ENCODE measurements at regions not wholly inside any gene's neighbourhood (a gene's known extent, or its start where the extent isn't known, plus 50 kb on each side); places are given as distances from the start of the nearest gene placed in this dataset.
"Not testable (repeated sequence)": the region's sequence is repeated elsewhere in the genome, so short reads cannot be mapped to it uniquely, and the experiment has no call there.

GRCh38 chr5:71929003-71929402 is 178.3 kb upstream of the MAP1B start:
- peaks cover 0 to 8% (median 6%) of the 10 kb centered on the region in 4 donors for H3K4me1 ChIP-seq (ENCODE audit: control insufficient read depth in 4 of 4, insufficient read depth in 4 of 4, low read length in 3 of 4)
- no peak for DNase-seq (ENCODE audit: low spot score)
- 55% methylated on average over 3 of the region's 3 CpGs for WGBS
- no peaks in the 10 kb centered on the region for H3K36me3 ChIP-seq (ENCODE audit: control insufficient read depth in 4 of 4, insufficient read depth in 3 of 4, low read depth in 1 of 4, low read length in 3 of 4)
- no peaks in the 10 kb centered on the region for H3K27me3 ChIP-seq (ENCODE audit: control insufficient read depth in 4 of 4, insufficient read depth in 4 of 4, low read length in 3 of 4)
- H3K4me3 ChIP-seq (ENCODE audit: low read depth in 1 of 3, low read length in 3 of 3) = no peak overlapping the region
- peaks cover 0 to 8% (median 3%) of the 10 kb centered on the region in 4 donors for H3K9me3 ChIP-seq (ENCODE audit: control insufficient read depth in 4 of 4, low read length in 3 of 4)
- H3K27ac ChIP-seq (ENCODE audit: low read depth in 1 of 2, low read length in 2 of 2) = no peak overlapping the region
- H3K9ac ChIP-seq (ENCODE audit: low read depth in 1 of 2, low read length in 2 of 2) = no peak overlapping the region
- TF ChIP-seq EGR1 (IDR thresholded peaks at IDR 0.05; ENCODE audit: low read depth in 2 of 2) (no peak), FOXA2 (IDR thresholded peaks at IDR 0.05) (no peak), GABPA (IDR thresholded peaks at IDR 0.05 in 1 of 2, conservative IDR thresholded peaks at IDR 0.05 in 1 of 2) (no peak), REST (IDR thresholded peaks at IDR 0.05) (no peak), NR2F2 (IDR thresholded peaks at IDR 0.05) (no peak), FOXA1 (IDR thresholded peaks at IDR 0.05) (no peak), TAF1 (conservative IDR thresholded peaks at IDR 0.05) (no peak), ZBTB33 (IDR thresholded peaks at IDR 0.05) (no peak), RXRA (IDR thresholded peaks at IDR 0.05) (no peak), SP1 (IDR thresholded peaks at IDR 0.05) (no peak)

GRCh38 chr5:71930554-71930953 is 176.7 kb upstream of the MAP1B start:
- H3K9ac ChIP-seq (ENCODE audit: low read depth in 1 of 2, low read length in 2 of 2); H3K9me3 ChIP-seq (ENCODE audit: control insufficient read depth in 4 of 4, low read length in 3 of 4); H3K4me1 ChIP-seq (ENCODE audit: control insufficient read depth in 4 of 4, insufficient read depth in 4 of 4, low read length in 3 of 4); H3K36me3 ChIP-seq (ENCODE audit: control insufficient read depth in 4 of 4, insufficient read depth in 3 of 4, low read depth in 1 of 4, low read length in 3 of 4); H3K27me3 ChIP-seq (ENCODE audit: control insufficient read depth in 4 of 4, insufficient read depth in 4 of 4, low read length in 3 of 4); DNase-seq (ENCODE audit: low spot score); H3K4me3 ChIP-seq (ENCODE audit: low read depth in 1 of 3, low read length in 3 of 3); H3K27ac ChIP-seq (ENCODE audit: low read depth in 1 of 2, low read length in 2 of 2): not testable (repeated sequence)

- no peak overlapping the region for H3K4me3 ChIP-seq (ENCODE audit: low read depth in 1 of 3, low read length in 3 of 3)
Observed at GRCh38 chr5:71932131-71932654, 175.1 kb upstream of the MAP1B start.

More at GRCh38 chr5:71932131-71932654, 175.1 kb upstream of the MAP1B start:
- H3K9me3 ChIP-seq (ENCODE audit: control insufficient read depth in 4 of 4, low read length in 3 of 4) = peaks cover 0 to 3% (median 2%) of the 10 kb centered on the region in 4 donors
- H3K4me1 ChIP-seq (ENCODE audit: control insufficient read depth in 4 of 4, insufficient read depth in 4 of 4, low read length in 3 of 4) = peaks cover 0 to 8% (median 6%) of the 10 kb centered on the region in 4 donors
- no peaks in the 10 kb centered on the region for H3K27me3 ChIP-seq (ENCODE audit: control insufficient read depth in 4 of 4, insufficient read depth in 4 of 4, low read length in 3 of 4)
- no peak for TF ChIP-seq RXRA (IDR thresholded peaks at IDR 0.05)
- TF ChIP-seq JUND (IDR thresholded peaks at IDR 0.05) = no peak
- TF ChIP-seq NR2F2 (IDR thresholded peaks at IDR 0.05) = no peak
- no peak for TF ChIP-seq FOXA2 (IDR thresholded peaks at IDR 0.05)
- no peak for TF ChIP-seq GABPA (IDR thresholded peaks at IDR 0.05 in 1 of 2, conservative IDR thresholded peaks at IDR 0.05 in 1 of 2)
- TF ChIP-seq FOXA1 (IDR thresholded peaks at IDR 0.05) = no peak
- TF ChIP-seq ATF3 (IDR thresholded peaks at IDR 0.05) = no peak
- no peak for TF ChIP-seq RAD21 (IDR thresholded peaks at IDR 0.05)
- no peaks in the 10 kb centered on the region for H3K36me3 ChIP-seq (ENCODE audit: control insufficient read depth in 4 of 4, insufficient read depth in 3 of 4, low read depth in 1 of 4, low read length in 3 of 4)
- DNase-seq (ENCODE audit: low spot score) = no peak
- peak overlapping the region in 1 of 2 donors; percentile 56 for H3K27ac ChIP-seq (ENCODE audit: low read depth in 1 of 2, low read length in 2 of 2)
- 75% methylated on average over 1 of the region's 1 CpG for WGBS
- no peak overlapping the region for H3K9ac ChIP-seq (ENCODE audit: low read depth in 1 of 2, low read length in 2 of 2)
